ENCODE measurements at regions not wholly inside any gene's neighbourhood (a gene's known extent, or its start where the extent isn't known, plus 50 kb on each side); places are given as distances from the start of the nearest gene placed in this dataset.

- no peaks in the 10 kb centered on the region for H3K27me3 ChIP-seq (ENCODE audit: control insufficient read depth, insufficient read depth, low read length)
- DNase-seq: no peak
- H3K27ac ChIP-seq (ENCODE audit: low read length): no peak overlapping the region
- H3K9me3 ChIP-seq (replicated peaks; ENCODE audit: control insufficient read depth, low read depth, low read length): no peaks in the 10 kb centered on the region
- H3K4me3 ChIP-seq (ENCODE audit: low read length): no peak overlapping the region
- no peaks in the 10 kb centered on the region for H3K4me1 ChIP-seq (ENCODE audit: control insufficient read depth, insufficient read depth, low read length)
- H3K36me3 ChIP-seq (ENCODE audit: control insufficient read depth, insufficient read depth, low read length): no peaks in the 10 kb centered on the region
- WGBS (ENCODE audit: insufficient coverage): no CpG with 5 or more reads among the region's 1 CpG
Observed at GRCh38 chr5:101153526-101153925, 250.4 kb upstream of the ST8SIA4 start.

DNA sequence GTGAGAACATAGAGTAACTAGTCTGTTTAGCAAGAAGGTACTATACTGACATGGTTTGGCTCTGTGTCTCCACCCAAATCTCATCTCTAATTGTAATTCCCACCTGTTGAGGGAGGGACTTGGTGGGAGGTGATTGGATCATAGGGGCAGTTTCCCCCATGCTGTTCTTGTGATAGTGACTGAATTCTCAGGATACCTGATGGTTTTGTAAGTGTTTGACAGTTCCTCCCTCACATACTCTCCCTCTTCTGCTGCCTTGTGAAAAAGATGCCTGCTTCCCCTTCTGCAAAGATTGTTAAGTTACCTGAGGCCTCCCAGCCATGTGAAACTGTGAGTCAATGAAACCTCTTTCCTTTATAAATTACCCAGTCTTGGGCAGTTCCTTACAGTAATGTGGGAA is 240.4 kb upstream of the ST8SIA4 start:
- Histone ChIP-seq H3K4me1 (ENCODE audit: control insufficient read depth, insufficient read depth, low read length) (no peaks in the 10 kb centered on the region), H3K36me3 (ENCODE audit: control insufficient read depth, insufficient read depth, low read length) (no peaks in the 10 kb centered on the region), H3K27ac (ENCODE audit: low read length) (no peak overlapping the region), H3K4me3 (ENCODE audit: low read length) (no peak overlapping the region), H3K27me3 (ENCODE audit: control insufficient read depth, insufficient read depth, low read length) (no peaks in the 10 kb centered on the region), H3K9me3 (replicated peaks; ENCODE audit: control insufficient read depth, low read depth, low read length) (no peaks in the 10 kb centered on the region)
- no peak for DNase-seq

DNA sequence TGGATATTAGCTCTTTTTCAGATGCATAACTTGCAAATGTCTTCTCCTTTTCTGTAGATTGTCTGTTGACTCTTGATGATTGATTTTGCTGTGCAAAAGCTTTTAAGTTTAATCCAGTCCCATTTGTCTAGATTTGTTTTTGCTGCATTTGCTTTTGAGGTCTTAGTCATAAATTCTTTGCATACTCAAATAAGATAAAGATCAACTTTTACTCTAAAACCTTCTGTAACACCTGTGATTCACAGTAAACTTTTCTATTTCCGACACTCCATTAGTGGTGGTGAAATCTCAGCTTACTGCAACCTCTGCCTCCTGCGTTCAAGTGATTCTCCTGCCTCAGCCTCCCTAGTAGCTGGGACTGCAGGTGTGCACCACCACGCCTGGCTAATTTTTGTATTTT is 239.0 kb upstream of the ST8SIA4 start:
- WGBS (ENCODE audit: insufficient coverage): 100% methylated on average over 1 of the region's 3 CpGs
- Histone ChIP-seq H3K9me3 (replicated peaks; ENCODE audit: control insufficient read depth, low read depth, low read length) (no peaks in the 10 kb centered on the region), H3K27ac (ENCODE audit: low read length) (no peak overlapping the region), H3K27me3 (ENCODE audit: control insufficient read depth, insufficient read depth, low read length) (no peaks in the 10 kb centered on the region), H3K4me3 (ENCODE audit: low read length) (no peak overlapping the region), H3K36me3 (ENCODE audit: control insufficient read depth, insufficient read depth, low read length) (no peaks in the 10 kb centered on the region), H3K4me1 (ENCODE audit: control insufficient read depth, insufficient read depth, low read length) (no peaks in the 10 kb centered on the region)
- DNase-seq: no peak

DNA sequence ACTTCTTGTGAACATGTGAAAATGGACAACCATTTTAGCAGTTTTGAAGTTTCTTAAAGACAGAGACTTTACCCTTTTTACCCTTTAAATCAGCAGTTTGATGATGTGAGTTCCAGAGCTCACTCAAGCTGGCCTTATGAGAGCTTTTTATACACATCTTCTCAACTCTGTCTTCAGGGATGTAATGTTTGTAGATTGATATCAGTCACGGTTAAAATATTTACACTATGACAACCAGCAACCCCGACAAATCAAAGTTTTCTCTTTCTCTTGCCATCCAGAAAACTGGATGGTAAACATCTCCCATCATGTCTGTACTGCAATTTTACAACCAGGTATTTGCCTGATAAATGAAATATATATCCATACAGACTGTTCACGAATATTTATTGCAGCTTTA is 233.4 kb upstream of the ST8SIA4 start:
- Histone ChIP-seq H3K9me3 (replicated peaks; ENCODE audit: control insufficient read depth, low read depth, low read length) (no peaks in the 10 kb centered on the region), H3K27ac (ENCODE audit: low read length) (no peak overlapping the region), H3K4me3 (ENCODE audit: low read length) (no peak overlapping the region), H3K27me3 (ENCODE audit: control insufficient read depth, insufficient read depth, low read length) (no peaks in the 10 kb centered on the region), H3K4me1 (ENCODE audit: control insufficient read depth, insufficient read depth, low read length) (no peaks in the 10 kb centered on the region), H3K36me3 (ENCODE audit: control insufficient read depth, insufficient read depth, low read length) (no peaks in the 10 kb centered on the region)
- no CpG with 5 or more reads among the region's 3 CpGs for WGBS (ENCODE audit: insufficient coverage)
- DNase-seq: no peak

GRCh38 chr5:101123363-101123762 is 220.3 kb upstream of the ST8SIA4 start:
- no peak overlapping the region for H3K27ac ChIP-seq (ENCODE audit: low read length)
- no peaks in the 10 kb centered on the region for H3K9me3 ChIP-seq (replicated peaks; ENCODE audit: control insufficient read depth, low read depth, low read length)
- no peak for DNase-seq
- H3K27me3 ChIP-seq (ENCODE audit: control insufficient read depth, insufficient read depth, low read length): no peaks in the 10 kb centered on the region
- no peaks in the 10 kb centered on the region for H3K36me3 ChIP-seq (ENCODE audit: control insufficient read depth, insufficient read depth, low read length)
- H3K4me3 ChIP-seq (ENCODE audit: low read length): no peak overlapping the region
- no peaks in the 10 kb centered on the region for H3K4me1 ChIP-seq (ENCODE audit: control insufficient read depth, insufficient read depth, low read length)
- WGBS (ENCODE audit: insufficient coverage): no CpG with 5 or more reads among the region's 2 CpGs

DNA sequence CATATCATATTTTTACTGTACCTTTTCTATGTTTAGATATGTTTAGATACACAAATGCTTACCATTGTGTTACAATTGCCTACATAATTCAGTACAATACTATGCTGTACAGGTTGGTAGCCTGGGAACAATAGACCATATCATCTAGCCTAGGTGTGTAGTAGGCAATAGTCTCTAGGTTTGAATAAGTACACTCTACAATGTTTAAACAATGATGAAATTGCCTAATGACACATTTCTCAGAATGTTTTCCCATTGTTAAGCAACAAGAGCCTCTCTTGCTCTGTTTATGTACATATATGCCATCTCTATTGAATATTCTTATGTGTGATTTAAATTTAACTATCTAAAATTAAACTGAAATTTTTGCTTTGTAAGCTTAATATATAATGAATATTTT is 209.6 kb upstream of the ST8SIA4 start:
- no peak overlapping the region for H3K27ac ChIP-seq (ENCODE audit: low read length)
- H3K9me3 ChIP-seq (replicated peaks; ENCODE audit: control insufficient read depth, low read depth, low read length): no peaks in the 10 kb centered on the region
- no peaks in the 10 kb centered on the region for H3K27me3 ChIP-seq (ENCODE audit: control insufficient read depth, insufficient read depth, low read length)
- no peaks in the 10 kb centered on the region for H3K36me3 ChIP-seq (ENCODE audit: control insufficient read depth, insufficient read depth, low read length)
- DNase-seq: no peak
- H3K4me1 ChIP-seq (ENCODE audit: control insufficient read depth, insufficient read depth, low read length): no peaks in the 10 kb centered on the region
- H3K4me3 ChIP-seq (ENCODE audit: low read length): no peak overlapping the region

DNA sequence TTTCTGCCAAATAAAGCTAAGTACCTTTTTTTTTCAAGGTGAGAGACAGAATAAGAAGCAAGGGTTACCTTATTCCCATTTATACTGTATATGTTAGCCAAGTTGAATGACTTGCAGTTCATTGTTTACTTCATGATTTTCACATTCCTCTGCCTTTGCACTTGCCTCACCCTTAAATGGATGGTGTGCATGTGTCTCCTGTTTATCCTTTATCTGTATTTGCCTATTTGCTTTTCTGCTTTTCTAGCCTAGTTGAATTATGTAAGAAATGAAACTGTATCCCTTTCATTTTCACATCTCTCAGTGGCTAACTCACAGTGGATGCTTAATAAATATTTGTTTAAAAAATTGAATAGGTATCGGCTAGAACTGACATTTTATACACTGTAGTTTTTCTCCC is 200.8 kb upstream of the ST8SIA4 start:
- no peaks in the 10 kb centered on the region for H3K9me3 ChIP-seq (replicated peaks; ENCODE audit: control insufficient read depth, low read depth, low read length)
- no CpG with 5 or more reads among the region's 1 CpG for WGBS (ENCODE audit: insufficient coverage)

DNA sequence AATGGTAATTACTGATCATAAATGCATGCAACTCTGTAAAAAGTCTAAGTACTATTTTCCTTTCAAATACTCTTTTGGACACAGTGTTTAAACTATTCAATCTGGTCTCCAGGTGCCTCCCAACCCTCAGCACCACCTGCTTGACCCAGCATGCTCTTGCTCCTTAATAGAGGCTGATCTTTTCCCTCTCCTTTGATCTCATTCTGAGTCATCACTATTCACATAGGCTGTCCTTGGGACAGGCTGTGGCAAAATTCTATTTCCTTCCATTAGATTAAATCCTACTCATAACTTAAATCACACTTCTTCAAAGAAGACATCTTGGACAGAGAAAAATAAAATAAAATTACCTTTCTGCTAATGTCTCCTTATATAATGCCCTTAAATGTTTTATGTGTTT is 199.4 kb upstream of the ST8SIA4 start:
- H3K27me3 ChIP-seq (ENCODE audit: control insufficient read depth, insufficient read depth, low read length): no peaks in the 10 kb centered on the region
- no peak overlapping the region for H3K27ac ChIP-seq (ENCODE audit: low read length)
- DNase-seq: no peak

More for the DNA sequence above, 200.8 kb upstream of the ST8SIA4 start:
- Histone ChIP-seq H3K27me3 (ENCODE audit: control insufficient read depth, insufficient read depth, low read length) (no peaks in the 10 kb centered on the region), H3K27ac (ENCODE audit: low read length) (no peak overlapping the region), H3K4me3 (ENCODE audit: low read length) (no peak overlapping the region), H3K36me3 (ENCODE audit: control insufficient read depth, insufficient read depth, low read length) (no peaks in the 10 kb centered on the region), H3K4me1 (ENCODE audit: control insufficient read depth, insufficient read depth, low read length) (no peaks in the 10 kb centered on the region)
- no peak for DNase-seq

GRCh38 chr5:101091902-101092301 is 188.8 kb upstream of the ST8SIA4 start:
- DNase-seq: no peak
- WGBS (ENCODE audit: insufficient coverage): 90% methylated on average over 1 of the region's 1 CpG
- Histone ChIP-seq H3K4me3 (ENCODE audit: low read length) (no peak overlapping the region), H3K27me3 (ENCODE audit: control insufficient read depth, insufficient read depth, low read length) (no peaks in the 10 kb centered on the region), H3K9me3 (replicated peaks; ENCODE audit: control insufficient read depth, low read depth, low read length) (no peaks in the 10 kb centered on the region), H3K27ac (ENCODE audit: low read length) (no peak overlapping the region), H3K4me1 (ENCODE audit: control insufficient read depth, insufficient read depth, low read length) (no peaks in the 10 kb centered on the region), H3K36me3 (ENCODE audit: control insufficient read depth, insufficient read depth, low read length) (no peaks in the 10 kb centered on the region)

More for the DNA sequence above, 199.4 kb upstream of the ST8SIA4 start:
- no peaks in the 10 kb centered on the region for H3K36me3 ChIP-seq (ENCODE audit: control insufficient read depth, insufficient read depth, low read length)
- no peaks in the 10 kb centered on the region for H3K4me1 ChIP-seq (ENCODE audit: control insufficient read depth, insufficient read depth, low read length)
- no peak overlapping the region for H3K4me3 ChIP-seq (ENCODE audit: low read length)
- H3K9me3 ChIP-seq (replicated peaks; ENCODE audit: control insufficient read depth, low read depth, low read length): no peaks in the 10 kb centered on the region

DNA sequence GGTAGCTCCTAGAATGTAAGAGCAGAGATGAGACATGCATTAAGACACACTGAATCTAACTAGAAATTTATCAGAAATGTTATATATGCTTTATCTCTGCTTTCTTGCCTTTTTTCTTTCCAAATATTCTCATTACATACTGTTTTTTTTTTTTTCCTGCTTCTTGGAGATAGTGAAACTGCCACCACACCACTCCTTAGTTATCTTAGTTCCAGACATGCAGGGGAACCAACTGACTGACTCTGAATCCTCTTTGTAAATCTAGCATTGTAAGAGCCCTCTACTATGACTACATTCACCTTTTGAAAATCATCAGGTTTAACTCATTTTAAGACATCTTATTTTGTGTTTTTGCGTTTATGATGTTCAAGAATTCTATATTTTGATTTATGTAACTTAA is 181.3 kb upstream of the ST8SIA4 start:
- H3K27ac ChIP-seq (ENCODE audit: low read length): no peak overlapping the region
- no peaks in the 10 kb centered on the region for H3K4me1 ChIP-seq (ENCODE audit: control insufficient read depth, insufficient read depth, low read length)
- H3K9me3 ChIP-seq (replicated peaks; ENCODE audit: control insufficient read depth, low read depth, low read length): no peaks in the 10 kb centered on the region
- H3K27me3 ChIP-seq (ENCODE audit: control insufficient read depth, insufficient read depth, low read length): no peaks in the 10 kb centered on the region
- DNase-seq: no peak
- no peaks in the 10 kb centered on the region for H3K36me3 ChIP-seq (ENCODE audit: control insufficient read depth, insufficient read depth, low read length)
- no peak overlapping the region for H3K4me3 ChIP-seq (ENCODE audit: low read length)
- WGBS (ENCODE audit: insufficient coverage): no CpG with 5 or more reads among the region's 1 CpG

DNA sequence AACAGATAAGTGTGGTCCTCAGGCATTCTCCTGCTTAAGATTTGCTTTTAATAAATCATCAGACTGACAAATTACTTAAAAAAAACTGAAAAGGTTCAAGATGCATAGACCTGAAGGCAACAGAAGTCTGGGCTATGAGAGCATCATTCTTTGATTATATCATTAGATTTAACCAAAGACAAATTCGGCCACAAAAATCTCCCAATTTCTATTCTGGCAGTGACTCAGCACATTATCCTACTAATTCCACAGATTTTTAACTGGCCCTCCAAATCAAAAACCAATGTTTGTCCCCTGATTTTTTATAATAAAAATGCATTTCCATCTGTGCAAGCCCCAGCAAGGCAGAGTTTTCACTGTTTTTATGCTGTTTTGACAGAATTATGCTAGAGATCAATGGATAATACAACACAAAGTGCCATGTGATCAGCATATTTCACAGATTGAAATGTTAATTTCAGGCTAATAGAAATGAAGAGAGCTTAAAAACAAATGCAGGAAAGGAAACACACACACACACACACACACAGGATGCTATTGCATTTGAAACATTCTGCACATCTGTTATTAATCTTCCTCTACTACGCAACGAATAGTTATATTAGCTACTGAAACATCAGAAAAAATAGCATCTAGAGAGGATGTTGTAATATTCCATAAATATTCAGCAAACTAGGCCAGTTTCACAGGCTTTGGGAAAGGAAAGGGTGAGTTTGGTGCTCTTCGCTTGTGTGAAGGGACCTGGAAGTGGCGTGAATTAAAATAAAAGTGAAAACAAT is 177.6 kb upstream of the ST8SIA4 start:
- Histone ChIP-seq H3K36me3 (ENCODE audit: control insufficient read depth, insufficient read depth, low read length) (no peaks in the 10 kb centered on the region), H3K27ac (ENCODE audit: low read length) (peak overlapping the region; percentile 71), H3K4me1 (ENCODE audit: control insufficient read depth, insufficient read depth, low read length) (no peaks in the 10 kb centered on the region), H3K9me3 (replicated peaks; ENCODE audit: control insufficient read depth, low read depth, low read length) (no peaks in the 10 kb centered on the region), H3K4me3 (ENCODE audit: low read length) (no peak overlapping the region), H3K27me3 (ENCODE audit: control insufficient read depth, insufficient read depth, low read length) (no peaks in the 10 kb centered on the region)
- DNase-seq: peak; percentile 94
- 33% methylated on average over 1 of the region's 5 CpGs for WGBS (ENCODE audit: insufficient coverage)

All from muscle of leg (tissue), 3 donors.